NCI-H524 (cell line): ENCODE measurements at regions not wholly inside any gene's neighbourhood (a gene's known extent, or its start where the extent isn't known, plus 50 kb on each side); places are given as distances from the start of the nearest gene placed in this dataset.

Experiments
- DNase-seq, 2 experiments: peaks; one replicate each; lab custom pipeline; 2025; lab: John Stamatoyannopoulos, UW

GRCh38 chr13:72004246-72004645 is 137.2 kb upstream of the DACH1 start:
- no peak for DNase-seq

GRCh38 chr13:71998223-71998622 is 131.2 kb upstream of the DACH1 start:
- DNase-seq, result no peak

GRCh38 chr13:71979616-71980015 is 112.6 kb upstream of the DACH1 start:
- peak; percentile 61 to 77 for DNase-seq

GRCh38 chr13:71977028-71977427 is 110.0 kb upstream of the DACH1 start:
- no peak for DNase-seq

GRCh38 chr13:71967990-71968389 is 101.0 kb upstream of the DACH1 start:
- DNase-seq, result no peak

GRCh38 chr13:71964491-71965100 is 97.6 kb upstream of the DACH1 start:
- DNase-seq, result peak; percentile 38 to 73

GRCh38 chr13:71962735-71963134 is 95.7 kb upstream of the DACH1 start:
- no peak for DNase-seq

- no peak for DNase-seq
These were observed 95.1 kb upstream of the DACH1 start for GRCh38 chr13:71962126-71962525.

GRCh38 chr13:71949441-71949840 is 82.4 kb upstream of the DACH1 start:
- DNase-seq, result no peak

GRCh38 chr13:71939186-71939585 is 72.2 kb upstream of the DACH1 start:
- DNase-seq, result no peak

GRCh38 chr13:71935166-71935840 is 68.3 kb upstream of the DACH1 start:
- no peak for DNase-seq

- no peak for DNase-seq
These were observed 57.9 kb upstream of the DACH1 start for GRCh38 chr13:71924931-71925330.

GRCh38 chr13:71922194-71922593 is 55.2 kb upstream of the DACH1 start:
- DNase-seq, result no peak
